Hepatocyte (in vitro differentiated cells): ENCODE measurements at regions not wholly inside any gene's neighbourhood (a gene's known extent, or its start where the extent isn't known, plus 50 kb on each side); places are given as distances from the start of the nearest gene placed in this dataset.

Experiments
- CTCF ChIP-seq: fragments of 200-600 bp; sonication (generic); IDR thresholded peaks from 2 replicates; pipeline ENCODE4 v1.5.1; 2016; ENCODE audit warnings: antibody characterized with exemption, mild to moderate bottlenecking; ENCODE audit not compliant: poor library complexity
- EZH2phosphoT487 ChIP-seq: fragments of 200-600 bp; sonication (generic); IDR thresholded peaks from one replicate; pipeline ENCODE4 v1.6.1; 2018; ENCODE audit warnings: antibody characterized with exemption, mild to moderate bottlenecking, low read depth, moderate library complexity; ENCODE audit not compliant: unreplicated experiment, severe bottlenecking

DNA sequence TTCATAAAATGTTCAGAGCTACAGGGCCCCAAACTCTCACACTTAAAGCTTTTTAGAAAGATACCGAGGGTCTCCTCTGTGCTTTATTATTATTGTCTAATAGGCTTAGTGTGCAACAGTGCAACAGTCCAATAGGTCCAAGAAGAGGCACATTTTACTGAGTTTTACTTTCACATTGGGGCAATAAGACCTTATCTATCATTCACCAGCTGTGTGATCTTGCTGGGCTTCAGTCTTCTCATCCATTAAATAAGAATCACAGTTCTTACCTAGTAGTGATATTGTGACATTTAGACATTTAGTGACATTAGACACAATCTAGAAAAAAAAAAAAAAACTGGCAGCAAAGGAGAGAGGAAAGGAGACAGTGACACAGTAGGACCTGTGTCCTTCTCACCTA is 175.8 kb upstream of the NFIA start:
- no peak for TF ChIP-seq CTCF
- TF ChIP-seq EZH2phosphoT487 = no peak
